Ascending aorta (tissue), 2 donors: ENCODE measurements at regions not wholly inside any gene's neighbourhood (a gene's known extent, or its start where the extent isn't known, plus 50 kb on each side); places are given as distances from the start of the nearest gene placed in this dataset.

Experiments
- DNase-seq, 2 donors: peaks; one replicate each; pipeline ENCODE4 v3.0.0-alpha.2; 2019; ENCODE audit warnings: low spot score in 2 of 2
- H3K27ac ChIP-seq, 2 donors: fragments of 200-600 bp; sonication (generic); one replicate each; pipeline ENCODE4 v1.5.1; 2016 to 2017; ENCODE audit warnings: mild to moderate bottlenecking in 1 of 2
- H3K27me3 ChIP-seq: fragments of 200-600 bp; sonication (generic); one replicate; pipeline ENCODE4 v1.5.1; 2017
- H3K36me3 ChIP-seq, 2 donors: fragments of 200-600 bp; sonication (generic); one replicate each; pipeline ENCODE4 v1.5.1; 2016
- H3K4me1 ChIP-seq, 2 donors: fragments of 200-600 bp; sonication (generic); one replicate each; pipeline ENCODE4 v1.5.1; 2016 to 2017; ENCODE audit warnings: mild to moderate bottlenecking in 1 of 2
- H3K4me3 ChIP-seq, 2 donors: fragments of 200-600 bp; sonication (generic); one replicate each; pipeline ENCODE4 v1.5.1; 2016 to 2017; ENCODE audit warnings: mild to moderate bottlenecking in 1 of 2
- H3K9me3 ChIP-seq, 2 donors: fragments of 200-600 bp; sonication (generic); one replicate each; pipeline ENCODE4 v1.5.1; 2016
- CTCF ChIP-seq, 3 experiments: fragments of 200-600 bp in 2 of 3; fragments of 450-650 bp in 1 of 3; sonication (generic) in 2 of 3; IDR thresholded peaks; one replicate each; pipeline ENCODE4 v1.5.1; 2016 to 2019; ENCODE audit warnings: antibody characterized with exemption in 3 of 3, mild to moderate bottlenecking in 1 of 3, moderate library complexity in 1 of 3
- intact Hi-C: fragments of 100-400 bp; cut with DNase I; formaldehyde crosslinking; loops from one replicate; pipeline ENCODE4 v1.15.1; 2023

GRCh38 chr6:1227935-1228753 is 83.8 kb upstream of the FOXQ1 start:
- intact Hi-C loops = no loop called here
- Histone ChIP-seq H3K27ac (no peak overlapping the region), H3K27me3 (no peaks in the 10 kb centered on the region), H3K36me3 (no peaks in the 10 kb centered on the region), H3K4me3 (no peak overlapping the region), H3K4me1 (no peaks in the 10 kb centered on the region), H3K9me3 (no peaks in the 10 kb centered on the region)
- no peak for TF ChIP-seq CTCF (IDR thresholded peaks at IDR 0.05)
- DNase-seq = no peak

- no peaks in the 10 kb centered on the region for H3K36me3 ChIP-seq
- no peak for TF ChIP-seq CTCF (IDR thresholded peaks at IDR 0.05)
- H3K27me3 ChIP-seq = no peaks in the 10 kb centered on the region
- intact Hi-C loops = no loop called here
- no peaks in the 10 kb centered on the region for H3K9me3 ChIP-seq
- no peak for DNase-seq
- H3K4me1 ChIP-seq = no peaks in the 10 kb centered on the region
- no peak overlapping the region for H3K27ac ChIP-seq
- no peak overlapping the region for H3K4me3 ChIP-seq
Measured at GRCh38 chr6:1227600-1227934, 84.3 kb upstream of the FOXQ1 start.

GRCh38 chr6:1226277-1227099 is 85.4 kb upstream of the FOXQ1 start:
- Histone ChIP-seq H3K9me3 (no peaks in the 10 kb centered on the region), H3K36me3 (no peaks in the 10 kb centered on the region)
- DNase-seq = no peak

GRCh38 chr6:1224514-1224913 is 87.4 kb upstream of the FOXQ1 start:
- TF ChIP-seq CTCF (IDR thresholded peaks at IDR 0.05) = no peak
- intact Hi-C loops = no loop called here
- H3K9me3 ChIP-seq = no peaks in the 10 kb centered on the region
- no peaks in the 10 kb centered on the region for H3K27me3 ChIP-seq
- H3K4me3 ChIP-seq = no peak overlapping the region
- DNase-seq = no peak
- H3K36me3 ChIP-seq = no peaks in the 10 kb centered on the region
- H3K27ac ChIP-seq = no peak overlapping the region
- H3K4me1 ChIP-seq = no peaks in the 10 kb centered on the region

More at GRCh38 chr6:1226277-1227099, 85.4 kb upstream of the FOXQ1 start:
- Histone ChIP-seq H3K27me3 (no peaks in the 10 kb centered on the region), H3K4me1 (no peaks in the 10 kb centered on the region), H3K4me3 (no peak overlapping the region), H3K27ac (no peak overlapping the region)
- intact Hi-C loops = no loop called here
- no peak for TF ChIP-seq CTCF (IDR thresholded peaks at IDR 0.05)

- Histone ChIP-seq H3K27ac (no peak overlapping the region), H3K4me1 (no peaks in the 10 kb centered on the region), H3K4me3 (no peak overlapping the region), H3K36me3 (no peaks in the 10 kb centered on the region), H3K27me3 (no peaks in the 10 kb centered on the region), H3K9me3 (no peaks in the 10 kb centered on the region)
- no peak for TF ChIP-seq CTCF (IDR thresholded peaks at IDR 0.05)
- intact Hi-C loops = no loop called here
- no peak for DNase-seq
Measured at GRCh38 chr6:1222728-1223595, 88.9 kb upstream of the FOXQ1 start.
